ENCODE measurements at regions not wholly inside any gene's neighbourhood (a gene's known extent, or its start where the extent isn't known, plus 50 kb on each side); places are given as distances from the start of the nearest gene placed in this dataset.

- no peaks in the 10 kb centered on the region for H3K27me3 Mint-ChIP-seq
- no peaks in the 10 kb centered on the region for H3K36me3 Mint-ChIP-seq
- H3K4me3 Mint-ChIP-seq, result no peak overlapping the region
- H3K27ac Mint-ChIP-seq, result no peak overlapping the region
- H3K9me3 Mint-ChIP-seq (ENCODE audit: low read depth), result no peaks in the 10 kb centered on the region
- peaks cover 3% of the 10 kb centered on the region for H3K4me1 Mint-ChIP-seq (ENCODE audit: low read depth)
Measured at GRCh38 chr1:172956871-172957270, 93.9 kb downstream of the TNFSF18 start.

- H3K36me3 Mint-ChIP-seq, result no peaks in the 10 kb centered on the region
- H3K9me3 Mint-ChIP-seq (ENCODE audit: low read depth), result no peaks in the 10 kb centered on the region
- H3K27me3 Mint-ChIP-seq, result no peaks in the 10 kb centered on the region
- no peak overlapping the region for H3K4me3 Mint-ChIP-seq
- peaks cover 2% of the 10 kb centered on the region for H3K4me1 Mint-ChIP-seq (ENCODE audit: low read depth)
- no peak overlapping the region for H3K27ac Mint-ChIP-seq
Measured at GRCh38 chr1:172957491-172957890, 93.2 kb downstream of the TNFSF18 start.

- no peak overlapping the region for H3K27ac Mint-ChIP-seq
- H3K4me1 Mint-ChIP-seq (ENCODE audit: low read depth), result no peaks in the 10 kb centered on the region
- no peak overlapping the region for H3K4me3 Mint-ChIP-seq
- no peaks in the 10 kb centered on the region for H3K27me3 Mint-ChIP-seq
- no peaks in the 10 kb centered on the region for H3K9me3 Mint-ChIP-seq (ENCODE audit: low read depth)
- no peaks in the 10 kb centered on the region for H3K36me3 Mint-ChIP-seq
Measured at GRCh38 chr1:172959571-172959970, 91.2 kb downstream of the TNFSF18 start.

- Mint-ChIP-seq H3K27me3 (no peaks in the 10 kb centered on the region), H3K27ac (no peak overlapping the region), H3K4me1 (ENCODE audit: low read depth) (no peaks in the 10 kb centered on the region), H3K9me3 (ENCODE audit: low read depth) (no peaks in the 10 kb centered on the region), H3K36me3 (no peaks in the 10 kb centered on the region), H3K4me3 (no peak overlapping the region)
Measured at GRCh38 chr1:172960019-172960418, 90.7 kb downstream of the TNFSF18 start.

GRCh38 chr1:172960454-172961208 lies 90.1 kb downstream of the TNFSF18 start:
- Mint-ChIP-seq H3K27ac (no peak overlapping the region), H3K36me3 (no peaks in the 10 kb centered on the region), H3K4me1 (ENCODE audit: low read depth) (no peaks in the 10 kb centered on the region), H3K9me3 (ENCODE audit: low read depth) (no peaks in the 10 kb centered on the region), H3K27me3 (no peaks in the 10 kb centered on the region), H3K4me3 (no peak overlapping the region)

GRCh38 chr1:172964864-172965263 lies 85.9 kb downstream of the TNFSF18 start:
- H3K27me3 Mint-ChIP-seq, result no peaks in the 10 kb centered on the region
- peaks cover 8% of the 10 kb centered on the region for H3K4me1 Mint-ChIP-seq (ENCODE audit: low read depth)
- H3K9me3 Mint-ChIP-seq (ENCODE audit: low read depth), result no peaks in the 10 kb centered on the region
- no peak overlapping the region for H3K27ac Mint-ChIP-seq
- H3K4me3 Mint-ChIP-seq, result no peak overlapping the region
- no peaks in the 10 kb centered on the region for H3K36me3 Mint-ChIP-seq

GRCh38 chr1:172966844-172967540 lies 83.7 kb downstream of the TNFSF18 start:
- H3K36me3 Mint-ChIP-seq, result no peaks in the 10 kb centered on the region
- no peaks in the 10 kb centered on the region for H3K9me3 Mint-ChIP-seq (ENCODE audit: low read depth)
- H3K27ac Mint-ChIP-seq, result no peak overlapping the region
- no peak overlapping the region for H3K4me3 Mint-ChIP-seq
- H3K27me3 Mint-ChIP-seq, result no peaks in the 10 kb centered on the region
- H3K4me1 Mint-ChIP-seq (ENCODE audit: low read depth), result peaks cover 17% of the 10 kb centered on the region

GRCh38 chr1:172967936-172968335 lies 82.8 kb downstream of the TNFSF18 start:
- Mint-ChIP-seq H3K4me3 (no peak overlapping the region), H3K27ac (no peak overlapping the region), H3K9me3 (ENCODE audit: low read depth) (no peaks in the 10 kb centered on the region), H3K27me3 (no peaks in the 10 kb centered on the region), H3K36me3 (no peaks in the 10 kb centered on the region), H3K4me1 (ENCODE audit: low read depth) (peaks cover 17% of the 10 kb centered on the region)

GRCh38 chr1:172969611-172970010 lies 81.1 kb downstream of the TNFSF18 start:
- Mint-ChIP-seq H3K4me1 (ENCODE audit: low read depth) (peaks cover 17% of the 10 kb centered on the region), H3K36me3 (no peaks in the 10 kb centered on the region), H3K4me3 (no peak overlapping the region), H3K9me3 (ENCODE audit: low read depth) (no peaks in the 10 kb centered on the region), H3K27ac (no peak overlapping the region), H3K27me3 (no peaks in the 10 kb centered on the region)

GRCh38 chr1:172970186-172970585 lies 80.6 kb downstream of the TNFSF18 start:
- Mint-ChIP-seq H3K4me3 (no peak overlapping the region), H3K4me1 (ENCODE audit: low read depth) (peaks cover 17% of the 10 kb centered on the region)

GRCh38 chr1:172971241-172971640 lies 79.5 kb downstream of the TNFSF18 start:
- no peak overlapping the region for H3K27ac Mint-ChIP-seq
- no peaks in the 10 kb centered on the region for H3K27me3 Mint-ChIP-seq
- H3K36me3 Mint-ChIP-seq, result no peaks in the 10 kb centered on the region
- no peak overlapping the region for H3K4me3 Mint-ChIP-seq
- no peaks in the 10 kb centered on the region for H3K9me3 Mint-ChIP-seq (ENCODE audit: low read depth)
- H3K4me1 Mint-ChIP-seq (ENCODE audit: low read depth), result peaks cover 17% of the 10 kb centered on the region

More at GRCh38 chr1:172970186-172970585, 80.6 kb downstream of the TNFSF18 start:
- Mint-ChIP-seq H3K27me3 (no peaks in the 10 kb centered on the region), H3K9me3 (ENCODE audit: low read depth) (no peaks in the 10 kb centered on the region), H3K27ac (no peak overlapping the region), H3K36me3 (no peaks in the 10 kb centered on the region)

GRCh38 chr1:172972258-172972657 lies 78.5 kb downstream of the TNFSF18 start:
- Mint-ChIP-seq H3K36me3 (no peaks in the 10 kb centered on the region), H3K27ac (no peak overlapping the region), H3K9me3 (ENCODE audit: low read depth) (no peaks in the 10 kb centered on the region), H3K4me1 (ENCODE audit: low read depth) (peaks cover 14% of the 10 kb centered on the region), H3K27me3 (no peaks in the 10 kb centered on the region), H3K4me3 (no peak overlapping the region)

- no peaks in the 10 kb centered on the region for H3K36me3 Mint-ChIP-seq
- peaks cover 9% of the 10 kb centered on the region for H3K4me1 Mint-ChIP-seq (ENCODE audit: low read depth)
- H3K27ac Mint-ChIP-seq, result no peak overlapping the region
- no peaks in the 10 kb centered on the region for H3K9me3 Mint-ChIP-seq (ENCODE audit: low read depth)
- no peaks in the 10 kb centered on the region for H3K27me3 Mint-ChIP-seq
- no peak overlapping the region for H3K4me3 Mint-ChIP-seq
Measured at GRCh38 chr1:172973424-172973823, 77.3 kb downstream of the TNFSF18 start.

GRCh38 chr1:172976222-172977041 lies 74.3 kb downstream of the TNFSF18 start:
- Mint-ChIP-seq H3K9me3 (ENCODE audit: low read depth) (no peaks in the 10 kb centered on the region), H3K36me3 (no peaks in the 10 kb centered on the region), H3K4me1 (ENCODE audit: low read depth) (no peaks in the 10 kb centered on the region), H3K27ac (no peak overlapping the region), H3K27me3 (no peaks in the 10 kb centered on the region), H3K4me3 (no peak overlapping the region)
